HG03571 (cell line): ENCODE measurements at regions not wholly inside any gene's neighbourhood (a gene's known extent, or its start where the extent isn't known, plus 50 kb on each side); places are given as distances from the start of the nearest gene placed in this dataset.
"Not testable (repeated sequence)": the region's sequence is repeated elsewhere in the genome, so short reads cannot be mapped to it uniquely, and the experiment has no call there.

Source experiments
- ATAC-seq: cut with Tn5 transposase; IDR thresholded peaks from one replicate; pipeline ENCODE4 v1.9.1; 2021; ENCODE audit not compliant: unreplicated experiment

- ATAC-seq = not testable (repeated sequence)
These were observed 1821.7 kb downstream of the BRINP3 start for GRCh38 chr1:188655966-188656365.

- no peak for ATAC-seq
These were observed 1817.1 kb downstream of the BRINP3 start for GRCh38 chr1:188660572-188660971.

GRCh38 chr1:188665477-188665876 lies 1812.2 kb downstream of the BRINP3 start:
- ATAC-seq = no peak

- ATAC-seq = no peak
These were observed 1809.6 kb downstream of the BRINP3 start for GRCh38 chr1:188668083-188668482.

- ATAC-seq = no peak
These were observed 1807.8 kb downstream of the BRINP3 start for GRCh38 chr1:188669728-188670382.

DNA sequence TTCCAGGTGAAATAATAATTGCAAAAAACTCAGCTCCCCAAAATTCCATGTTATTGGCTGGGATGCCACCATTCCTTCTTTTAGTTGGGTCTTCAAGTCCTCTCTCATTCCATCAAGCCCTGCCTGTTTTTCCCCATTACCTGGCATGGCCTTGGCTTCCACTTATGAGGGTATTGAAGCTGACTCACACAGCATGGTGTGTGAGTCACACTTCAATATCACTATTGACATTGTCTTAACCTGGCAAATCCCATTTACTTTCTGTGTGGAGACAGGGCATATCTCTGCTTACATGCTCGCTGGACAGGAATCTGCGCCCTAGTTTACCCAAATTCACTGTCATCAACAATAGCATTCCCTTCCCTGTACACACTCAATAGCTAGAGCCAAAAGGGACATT lies 1806.8 kb downstream of the BRINP3 start:
- no peak for ATAC-seq

GRCh38 chr1:188672153-188672552 lies 1805.5 kb downstream of the BRINP3 start:
- no peak for ATAC-seq

DNA sequence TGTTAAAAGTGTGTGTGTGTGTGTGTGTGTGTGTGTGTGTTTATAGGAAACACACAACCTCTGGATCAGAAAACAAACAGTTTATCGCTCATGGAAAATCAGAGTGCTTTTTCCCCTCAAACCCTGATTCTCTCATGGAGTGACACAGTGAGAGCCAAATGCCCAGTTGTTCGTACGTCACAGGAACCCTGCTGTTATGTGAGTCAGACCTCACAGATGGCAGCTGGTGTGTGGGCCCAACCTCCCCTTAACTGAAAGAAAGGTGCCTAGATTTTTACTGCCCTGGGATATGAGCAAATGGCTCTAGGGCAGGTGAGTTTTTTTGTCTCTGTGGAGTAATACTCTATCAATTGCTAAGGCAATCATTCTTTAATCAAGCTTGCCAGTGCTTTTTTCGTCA lies 1788.1 kb downstream of the BRINP3 start:
- ATAC-seq = no peak

DNA sequence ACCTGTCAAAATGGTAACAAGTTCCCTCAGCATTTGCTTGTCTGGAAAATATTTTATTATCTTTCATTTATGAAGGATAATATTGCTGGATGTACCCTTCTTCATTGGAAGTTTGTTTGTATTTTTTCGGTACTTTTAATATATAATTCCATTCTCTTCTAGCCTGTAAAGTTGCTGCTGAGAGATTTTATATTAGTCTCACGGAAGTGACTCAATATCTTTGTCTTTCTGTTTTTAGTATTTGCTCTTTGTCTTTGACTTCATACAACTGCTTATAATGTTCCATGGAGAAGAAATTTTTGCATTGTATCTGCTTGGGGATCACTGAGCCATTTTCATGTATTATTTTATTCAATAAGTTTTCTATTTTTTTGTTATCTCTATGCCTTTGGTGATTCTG lies 1777.5 kb downstream of the BRINP3 start:
- ATAC-seq = no peak

- no peak for ATAC-seq
These were observed 1770.9 kb downstream of the BRINP3 start for GRCh38 chr1:188706742-188707141.

- no peak for ATAC-seq
These were observed 1768.7 kb downstream of the BRINP3 start for GRCh38 chr1:188708795-188709535.

- ATAC-seq = no peak
These were observed 1762.1 kb downstream of the BRINP3 start for GRCh38 chr1:188715566-188715965.

GRCh38 chr1:188719735-188720134 lies 1757.9 kb downstream of the BRINP3 start:
- ATAC-seq = no peak

- no peak for ATAC-seq
These were observed 1754.2 kb downstream of the BRINP3 start for GRCh38 chr1:188723332-188724020.

DNA sequence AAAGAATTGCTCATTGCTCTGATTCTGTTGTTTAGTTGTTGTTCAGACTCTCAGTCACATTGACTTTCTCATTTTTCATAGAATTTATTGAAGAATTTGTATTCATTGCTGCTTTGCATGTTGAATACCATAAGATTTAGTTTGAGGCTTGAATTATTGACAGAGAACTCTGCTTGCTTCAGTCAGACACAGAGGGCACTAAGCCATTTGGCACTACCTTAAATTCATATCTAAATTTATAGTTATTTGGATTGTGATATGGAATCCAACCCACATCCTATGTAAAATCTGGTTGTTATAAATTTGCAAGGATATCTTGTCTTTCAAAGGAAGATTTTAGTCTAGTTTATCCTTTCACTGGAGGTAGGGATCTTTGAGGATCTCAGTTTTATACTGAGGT lies 1748.6 kb downstream of the BRINP3 start:
- ATAC-seq = no peak

- no peak for ATAC-seq
These were observed 1742.1 kb downstream of the BRINP3 start for GRCh38 chr1:188735567-188735966.

DNA sequence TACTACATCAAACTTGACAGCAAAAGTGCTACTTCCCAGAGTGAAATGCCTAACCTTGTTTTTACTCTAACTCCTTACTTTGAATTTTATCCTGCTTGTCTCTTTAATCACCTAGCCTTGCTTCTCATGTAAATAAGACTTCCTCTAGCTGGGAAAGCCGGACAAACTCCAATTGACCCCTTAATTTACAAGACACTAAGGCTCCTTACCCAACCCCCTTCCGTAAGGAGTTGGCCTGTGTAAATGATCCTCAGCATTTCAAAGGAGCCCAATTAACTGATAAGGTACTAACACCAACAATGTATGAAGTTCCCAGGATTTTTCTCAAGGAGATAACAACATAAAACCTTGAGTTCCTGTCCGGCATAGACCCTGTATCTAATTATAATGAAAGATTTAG lies 1728.4 kb downstream of the BRINP3 start:
- not testable (repeated sequence) for ATAC-seq

DNA sequence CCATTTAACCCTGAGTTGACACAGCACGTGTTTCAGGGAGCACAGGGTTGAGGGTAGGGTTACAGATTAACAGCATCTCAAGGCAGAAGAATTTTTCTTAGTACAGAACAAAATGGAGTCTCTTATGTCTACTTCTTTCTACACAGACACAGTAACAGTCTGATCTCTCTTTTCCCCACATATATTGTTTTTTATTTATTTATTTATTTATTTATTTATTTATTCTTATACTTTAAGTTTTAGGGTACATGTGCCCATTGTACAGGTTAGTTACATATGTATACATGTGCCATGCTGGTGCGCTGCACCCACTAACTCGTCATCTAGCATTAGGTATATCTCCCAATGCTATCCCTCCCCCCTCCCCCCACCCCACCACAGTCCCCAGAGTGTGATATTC lies 1725.6 kb downstream of the BRINP3 start:
- not testable (repeated sequence) for ATAC-seq

GRCh38 chr1:188757747-188758146 lies 1719.9 kb downstream of the BRINP3 start:
- not testable (repeated sequence) for ATAC-seq

DNA sequence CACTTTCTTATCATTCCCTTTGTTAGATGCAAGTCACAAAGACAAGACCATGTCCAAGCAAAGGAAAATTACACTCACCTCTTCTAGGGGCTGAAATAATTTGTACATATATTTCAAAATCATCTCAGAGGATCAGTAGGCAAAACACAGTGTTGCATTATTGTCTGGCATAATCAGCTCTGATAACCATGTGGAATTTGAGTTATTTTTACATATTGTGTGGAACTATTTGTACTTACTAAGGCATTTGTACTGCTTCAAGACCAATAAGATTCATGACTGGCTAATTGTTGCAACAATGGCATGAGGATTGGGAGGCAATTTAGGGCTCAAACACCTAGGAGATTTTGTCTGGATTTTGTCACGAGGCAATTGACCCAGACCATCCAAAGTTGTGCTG lies 1716.4 kb downstream of the BRINP3 start:
- ATAC-seq = no peak

- no peak for ATAC-seq
These were observed 1715.4 kb downstream of the BRINP3 start for GRCh38 chr1:188762166-188762743.

GRCh38 chr1:188763541-188763940 lies 1714.1 kb downstream of the BRINP3 start:
- no peak for ATAC-seq
